ENCODE measurements at regions not wholly inside any gene's neighbourhood (a gene's known extent, or its start where the extent isn't known, plus 50 kb on each side); places are given as distances from the start of the nearest gene placed in this dataset.
A peak's percentile ranks its signal among the peaks of the same experiment; 100 is the strongest.

- DNase-seq, result peak; percentile 91
These were observed 358.7 kb upstream of the TNP1 start for GRCh38 chr2:217218269-217219163.

- DNase-seq, result no peak
These were observed 357.1 kb upstream of the TNP1 start for GRCh38 chr2:217216982-217217381.

GRCh38 chr2:217216316-217216715 lies 356.5 kb upstream of the TNP1 start:
- DNase-seq, result no peak

- DNase-seq, result no peak
These were observed 356.0 kb upstream of the TNP1 start for GRCh38 chr2:217215877-217216276.

- DNase-seq, result no peak
These were observed 349.0 kb upstream of the TNP1 start for GRCh38 chr2:217208867-217209266.

- DNase-seq, result no peak
These were observed 347.8 kb upstream of the TNP1 start for GRCh38 chr2:217207699-217208010.

GRCh38 chr2:217206907-217207698 lies 347.2 kb upstream of the TNP1 start:
- DNase-seq, result no peak

- no peak for DNase-seq
These were observed 346.3 kb upstream of the TNP1 start for GRCh38 chr2:217206016-217206725.

- no peak for DNase-seq
These were observed 344.5 kb upstream of the TNP1 start for GRCh38 chr2:217204358-217204757.

GRCh38 chr2:217203086-217203485 lies 343.2 kb upstream of the TNP1 start:
- no peak for DNase-seq

GRCh38 chr2:217199255-217199630 lies 339.4 kb upstream of the TNP1 start:
- DNase-seq, result no peak

GRCh38 chr2:217195658-217196446 lies 336.0 kb upstream of the TNP1 start:
- DNase-seq, result no peak

- no peak for DNase-seq
These were observed 335.2 kb upstream of the TNP1 start for GRCh38 chr2:217195016-217195415.

- DNase-seq, result no peak
These were observed 333.8 kb upstream of the TNP1 start for GRCh38 chr2:217193431-217194340.

GRCh38 chr2:217192366-217192765 lies 332.5 kb upstream of the TNP1 start:
- no peak for DNase-seq

GRCh38 chr2:217189747-217190146 lies 329.9 kb upstream of the TNP1 start:
- DNase-seq, result no peak

- no peak for DNase-seq
These were observed 329.3 kb upstream of the TNP1 start for GRCh38 chr2:217189131-217189530.

- DNase-seq, result no peak
These were observed 326.9 kb upstream of the TNP1 start for GRCh38 chr2:217186668-217187159.

GRCh38 chr2:217186152-217186551 lies 326.3 kb upstream of the TNP1 start:
- DNase-seq, result no peak

- DNase-seq, result no peak
These were observed 325.6 kb upstream of the TNP1 start for GRCh38 chr2:217185265-217185995.

GRCh38 chr2:217184242-217184641 lies 324.4 kb upstream of the TNP1 start:
- no peak for DNase-seq

Measured in GF-D8 (cell line).